Choroid plexus epithelial cell (primary cell): ENCODE measurements at regions not wholly inside any gene's neighbourhood (a gene's known extent, or its start where the extent isn't known, plus 50 kb on each side); places are given as distances from the start of the nearest gene placed in this dataset.
A peak's percentile ranks its signal among the peaks of the same experiment; 100 is the strongest.

Source experiments
- DNase-seq: peaks from one replicate; pipeline ENCODE4 v3.0.0-alpha.2; 2010; ENCODE audit warnings: low read depth
- H3K4me3 ChIP-seq: 2 replicates; pipeline ENCODE4 v1.5.1; 2011; ENCODE audit warnings: low read depth, mild to moderate bottlenecking, control low read depth, low read length, moderate library complexity
- CTCF ChIP-seq: conservative IDR thresholded peaks from 2 replicates; pipeline ENCODE4 v1.5.1; 2011; ENCODE audit warnings: low read depth, mild to moderate bottlenecking, control low read depth, inconsistent platforms, low read length, moderate library complexity

DNA sequence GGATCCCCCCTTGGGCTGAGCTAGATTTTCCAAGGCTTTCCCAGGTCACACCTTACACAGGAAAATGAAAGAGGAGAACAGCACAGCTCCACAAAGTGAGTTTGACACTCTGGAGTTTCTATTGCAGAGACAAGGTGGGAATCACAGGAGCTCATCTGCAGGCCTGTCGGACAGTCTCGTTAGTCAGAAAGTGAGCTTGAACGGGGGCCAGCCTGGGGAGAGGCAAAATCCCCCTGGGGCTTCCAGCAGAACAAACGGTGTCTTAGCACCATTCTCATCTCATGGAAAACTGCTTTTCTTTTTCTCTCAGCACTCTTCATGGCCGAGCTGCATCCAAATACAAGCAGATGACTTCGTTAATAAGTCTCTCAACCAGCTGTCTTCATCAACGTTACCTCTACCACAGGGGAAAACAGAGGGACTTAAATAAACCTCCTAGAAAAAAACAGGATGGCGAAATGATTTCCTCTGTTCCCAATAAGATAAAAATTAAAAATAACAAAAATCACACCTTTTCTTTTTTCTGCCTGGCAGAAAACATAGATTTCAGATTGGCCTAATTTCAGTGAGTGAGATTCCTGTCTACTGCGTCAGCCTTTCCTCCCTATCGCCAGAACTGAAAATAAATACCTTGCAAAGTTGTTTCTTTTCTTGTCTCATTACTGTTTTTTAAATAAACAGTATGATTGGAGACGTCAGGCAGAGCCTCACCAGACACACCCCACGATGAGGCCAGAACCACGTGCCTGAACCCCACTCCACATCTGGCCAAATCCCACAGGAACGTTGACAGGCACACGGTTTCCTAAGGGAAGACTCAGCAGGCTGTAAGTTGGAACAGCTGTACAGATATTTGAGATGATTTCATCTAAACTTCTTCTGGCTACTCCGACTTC is 219.0 kb downstream of the TTLL2 start:
- TF ChIP-seq CTCF = no peak
- peak overlapping the region; percentile 18 for H3K4me3 ChIP-seq
- DNase-seq = peak; percentile 56

GRCh38 chr6:167546611-167547327 is 221.9 kb downstream of the TTLL2 start:
- H3K4me3 ChIP-seq = no peak overlapping the region
- no peak for TF ChIP-seq CTCF
- DNase-seq = no peak

GRCh38 chr6:167547328-167547692 is 222.4 kb downstream of the TTLL2 start:
- no peak for DNase-seq
- TF ChIP-seq CTCF = no peak
- no peak overlapping the region for H3K4me3 ChIP-seq

GRCh38 chr6:167547751-167548150 is 222.9 kb downstream of the TTLL2 start:
- TF ChIP-seq CTCF = no peak
- DNase-seq = peak; percentile 24
- H3K4me3 ChIP-seq = no peak overlapping the region

DNA sequence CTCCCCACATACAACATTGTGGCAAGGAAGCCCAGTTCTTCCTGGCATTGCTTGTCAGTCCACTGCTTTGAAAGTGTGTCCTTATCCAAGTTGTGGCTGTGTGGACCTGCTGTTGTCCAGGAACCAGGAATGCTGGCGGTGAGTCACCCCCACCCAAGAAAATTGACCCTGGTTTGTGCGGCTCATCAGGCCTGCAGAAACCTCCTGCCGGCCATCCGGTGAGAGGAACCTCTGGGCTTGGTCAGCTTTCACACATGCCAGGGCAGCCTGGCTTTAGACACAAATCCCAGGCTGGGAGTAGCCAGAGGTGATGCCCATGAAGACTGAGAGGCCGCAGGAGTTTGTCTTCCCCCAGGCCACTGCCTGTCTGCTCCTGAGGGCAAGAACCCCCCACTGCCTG is 223.6 kb downstream of the TTLL2 start:
- H3K4me3 ChIP-seq = no peak overlapping the region
- no peak for DNase-seq
- no peak for TF ChIP-seq CTCF

DNA sequence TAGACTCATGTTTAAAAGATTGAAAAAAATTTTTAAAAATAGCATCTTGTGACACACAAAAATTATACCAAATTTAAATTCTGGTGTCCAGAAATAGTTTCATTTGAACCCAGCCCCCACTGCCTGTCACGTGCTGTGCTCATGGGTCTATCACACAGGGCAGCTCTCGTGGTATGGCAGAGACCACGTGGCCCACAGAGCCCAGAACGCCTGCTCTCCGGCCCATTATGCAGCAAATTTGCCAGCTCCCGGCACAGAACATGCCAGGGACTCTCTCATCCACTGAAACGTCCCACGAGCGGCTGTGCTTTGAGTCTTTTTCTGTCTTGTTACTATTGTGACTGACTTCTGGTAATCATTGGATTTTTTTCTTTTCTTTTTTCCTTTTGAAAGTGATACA is 224.3 kb downstream of the TTLL2 start:
- TF ChIP-seq CTCF = no peak
- no peak for DNase-seq
- H3K4me3 ChIP-seq = no peak overlapping the region
